NCI-H510A (cell line): ENCODE measurements at regions not wholly inside any gene's neighbourhood (a gene's known extent, or its start where the extent isn't known, plus 50 kb on each side); places are given as distances from the start of the nearest gene placed in this dataset.
"Not testable (repeated sequence)": the region's sequence is repeated elsewhere in the genome, so short reads cannot be mapped to it uniquely, and the experiment has no call there.

Source experiments
- DNase-seq: peaks from one replicate; lab custom pipeline; 2025; lab: John Stamatoyannopoulos, UW

DNA sequence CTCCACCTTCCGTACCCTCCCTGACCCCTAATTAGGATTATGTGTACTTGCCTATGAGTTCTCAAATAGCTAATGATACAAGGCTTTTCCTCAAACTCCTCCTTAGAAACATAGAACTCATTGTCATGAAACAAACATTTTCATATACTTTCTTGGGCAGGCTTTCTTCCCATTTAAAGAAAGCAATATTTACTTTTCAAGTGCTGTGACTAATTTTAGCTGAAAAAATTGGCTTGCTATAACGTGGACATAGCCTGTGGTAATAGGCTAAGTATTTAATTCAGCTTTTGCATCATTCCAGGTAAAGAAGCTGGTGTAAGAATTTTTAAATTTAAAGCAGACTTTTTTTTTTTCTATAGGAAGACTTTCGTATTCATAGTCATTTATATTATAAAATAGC is 208.7 kb downstream of the SOX2 start:
- no peak for DNase-seq

DNA sequence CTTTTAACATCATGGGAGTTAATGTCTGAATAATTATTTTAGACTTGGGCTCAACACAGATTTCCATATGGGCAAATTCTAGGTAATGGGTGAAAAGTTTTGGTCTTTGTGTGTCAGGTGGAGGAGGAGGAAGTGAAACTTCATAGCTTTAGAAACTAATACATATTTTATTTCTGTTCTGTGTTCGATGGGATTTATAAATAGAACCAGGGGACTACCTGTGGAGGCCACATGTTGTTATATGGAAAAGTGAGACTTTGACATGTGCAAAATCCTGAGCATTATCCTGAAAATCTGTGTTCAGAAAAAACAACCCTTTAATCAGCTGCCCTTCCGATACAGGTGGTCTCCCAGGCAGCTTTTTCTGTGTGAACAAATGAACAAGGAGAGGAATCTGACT is 209.5 kb downstream of the SOX2 start:
- no peak for DNase-seq

DNA sequence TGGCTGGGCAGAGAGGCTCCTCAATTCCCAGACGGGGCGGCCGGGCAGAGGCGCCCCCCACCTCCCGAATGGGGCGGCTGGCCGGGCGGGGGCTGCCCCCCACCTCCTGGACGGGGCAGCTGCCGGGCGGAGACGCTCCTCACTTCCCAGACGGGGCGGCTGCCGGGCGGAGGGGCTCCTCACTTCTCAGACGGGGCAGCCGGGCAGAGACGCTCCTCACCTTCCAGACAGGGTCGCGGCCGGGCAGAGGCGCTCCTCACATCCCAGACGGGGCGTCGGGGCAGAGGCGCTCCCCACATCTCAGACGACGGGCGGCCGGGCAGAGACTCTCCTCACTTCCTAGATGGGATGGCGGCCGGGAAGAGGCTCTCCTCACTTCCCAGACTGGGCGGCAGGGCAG is 214.1 kb downstream of the SOX2 start:
- DNase-seq, result not testable (repeated sequence)

DNA sequence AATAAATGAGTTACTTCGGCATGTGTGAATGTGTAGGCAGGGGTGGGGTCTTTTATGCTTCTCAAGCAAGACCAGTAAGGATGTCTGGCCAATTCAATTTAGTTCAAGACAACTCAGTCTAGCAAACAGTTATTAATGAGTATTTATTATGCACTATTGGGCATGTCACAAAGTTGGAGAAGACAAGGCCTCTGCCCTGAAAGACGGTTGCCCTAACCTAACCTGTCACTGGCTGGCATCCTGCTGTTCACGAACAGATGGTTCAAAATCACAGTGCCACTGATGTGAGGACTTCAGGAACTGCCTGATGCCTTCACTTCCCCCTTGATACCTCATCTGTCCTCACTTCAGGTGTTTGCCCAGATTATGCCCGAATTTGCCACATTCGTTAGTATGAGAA is 217.8 kb downstream of the SOX2 start:
- DNase-seq, result no peak

DNA sequence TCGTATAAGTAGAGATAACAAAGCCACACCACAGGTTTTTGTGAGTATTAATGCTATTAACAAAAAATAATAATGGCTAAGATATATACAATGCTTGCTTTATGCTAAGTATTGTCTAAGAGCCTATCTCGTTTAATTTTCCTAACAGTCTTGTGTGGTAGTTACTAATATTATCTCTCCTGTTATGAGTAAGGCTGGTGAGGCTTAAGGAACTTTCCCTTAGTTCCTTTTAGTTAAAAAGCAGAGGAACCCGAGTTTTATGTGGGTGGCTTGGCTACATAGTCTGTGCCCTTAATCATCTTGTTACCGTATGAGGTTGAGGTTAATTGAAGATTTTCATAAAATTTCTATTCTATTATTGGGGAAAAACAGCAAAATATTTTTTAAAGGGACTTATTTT is 218.4 kb downstream of the SOX2 start:
- DNase-seq, result no peak

DNA sequence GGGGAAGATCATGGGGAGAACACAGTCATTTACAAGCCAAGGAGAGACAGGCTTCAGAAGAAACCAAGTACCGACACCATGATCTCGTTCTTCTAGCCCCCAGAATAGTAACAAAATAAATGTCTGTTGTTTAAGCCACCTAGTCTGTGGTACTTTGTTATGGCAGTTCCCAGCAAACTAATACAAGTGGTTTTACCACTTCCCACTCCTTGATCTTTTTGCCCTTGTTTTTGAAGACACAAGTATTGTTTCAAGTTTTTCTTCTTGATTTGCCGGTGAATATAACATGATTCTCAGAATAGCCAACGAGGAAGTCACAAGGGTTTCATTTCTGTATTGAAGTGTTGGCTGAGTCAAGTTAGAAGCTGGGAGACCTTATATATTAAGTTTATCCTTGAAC is 220.3 kb downstream of the SOX2 start:
- no peak for DNase-seq

DNA sequence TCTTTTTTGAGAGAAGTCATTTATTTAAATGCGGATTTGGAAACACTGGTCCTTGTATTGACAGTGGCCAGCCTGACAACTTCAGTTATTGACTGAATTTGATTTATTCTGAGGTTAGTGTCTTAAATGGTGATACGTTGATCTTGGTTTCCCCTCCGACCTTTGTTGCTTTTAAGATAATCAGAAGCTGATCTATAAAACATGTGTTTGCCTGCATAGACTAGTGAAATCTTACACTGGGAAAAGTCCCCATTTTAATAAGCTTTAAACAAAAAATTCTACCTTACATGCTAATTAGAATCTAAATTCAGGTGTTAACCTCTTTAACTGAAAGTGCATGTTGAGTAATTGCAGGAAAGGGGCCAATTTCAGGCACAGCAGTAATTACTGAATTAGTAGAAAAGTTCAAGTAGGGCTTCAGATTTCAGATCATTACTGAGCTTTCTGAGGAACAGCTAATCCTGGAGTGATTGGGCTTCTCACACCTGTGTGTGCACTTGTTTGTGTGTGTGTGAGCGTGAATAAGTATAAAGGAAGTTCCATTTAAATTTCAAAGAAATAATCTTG is 221.4 kb downstream of the SOX2 start:
- DNase-seq, result no peak

DNA sequence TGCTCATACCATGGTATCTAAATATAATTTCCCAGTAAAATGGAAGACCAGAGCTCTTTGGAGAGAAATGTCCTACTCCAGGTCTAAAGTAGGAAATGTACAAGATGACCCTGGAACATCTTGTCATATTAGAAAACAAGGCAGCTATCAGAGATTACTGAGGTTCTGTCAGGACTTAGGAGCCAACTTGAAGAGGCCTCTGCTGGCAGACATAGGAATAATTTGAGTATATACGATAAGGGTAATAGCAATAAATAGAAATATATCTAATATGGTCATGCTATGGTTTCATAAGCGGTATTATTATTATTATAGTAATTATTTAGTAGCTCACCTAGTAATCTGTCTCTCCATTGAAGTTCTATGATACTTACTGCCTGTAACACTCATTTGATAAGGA is 224.2 kb downstream of the SOX2 start:
- DNase-seq, result no peak

DNA sequence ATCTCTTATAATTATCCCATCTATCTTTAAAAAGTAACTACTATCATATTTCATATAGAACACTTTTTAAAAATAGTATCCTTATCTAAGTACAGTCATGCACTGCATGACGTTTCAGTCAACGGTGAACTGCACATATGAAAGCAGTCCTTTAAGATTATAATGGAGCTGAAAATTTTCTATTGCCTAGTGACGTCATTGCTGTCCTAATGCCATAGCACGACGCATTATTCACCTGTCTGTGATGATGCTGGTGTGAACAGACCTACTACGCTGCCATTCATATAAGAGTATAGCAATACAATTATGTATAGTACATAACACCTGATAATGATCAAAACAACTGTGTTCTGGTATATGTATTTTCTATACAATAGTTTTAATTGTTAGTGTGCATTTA is 225.0 kb downstream of the SOX2 start:
- DNase-seq, result no peak

DNA sequence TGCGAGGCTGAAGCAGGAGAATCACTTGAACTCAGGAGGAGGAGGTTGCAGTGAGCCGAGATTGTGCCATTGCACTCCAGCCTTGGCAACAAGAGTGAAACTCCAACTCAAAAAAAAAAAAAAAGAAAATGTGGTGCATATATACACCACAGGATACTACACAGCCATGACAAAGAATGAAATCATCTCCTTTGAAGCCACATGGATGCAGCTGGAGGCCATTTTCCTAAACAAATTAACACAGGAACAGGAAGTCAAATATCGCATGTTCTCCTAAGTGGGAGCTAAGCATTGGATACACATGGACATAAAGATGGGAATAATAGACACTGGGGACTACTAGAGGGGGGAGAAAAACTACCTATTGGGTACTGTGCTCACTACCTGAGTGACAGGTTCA is 226.9 kb downstream of the SOX2 start:
- DNase-seq, result not testable (repeated sequence)

DNA sequence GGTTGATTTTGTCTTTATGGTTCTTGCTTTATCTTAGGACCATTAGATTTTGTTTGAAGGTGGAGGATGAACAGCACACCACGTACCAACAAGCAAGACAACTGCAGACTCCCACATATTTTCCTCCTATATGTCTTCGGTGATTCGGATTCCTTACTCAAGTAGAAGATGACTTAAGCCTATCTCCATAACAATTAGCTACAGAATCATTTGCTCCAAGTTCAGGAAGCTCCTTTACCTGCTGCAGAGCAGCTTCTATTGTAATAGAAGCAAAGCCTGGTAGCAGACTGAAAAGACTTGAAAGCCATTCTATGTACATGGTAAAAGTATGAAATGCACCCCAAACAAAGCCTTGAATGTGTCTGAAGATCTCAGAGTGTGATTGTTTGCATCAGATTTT is 229.0 kb downstream of the SOX2 start:
- DNase-seq, result no peak

DNA sequence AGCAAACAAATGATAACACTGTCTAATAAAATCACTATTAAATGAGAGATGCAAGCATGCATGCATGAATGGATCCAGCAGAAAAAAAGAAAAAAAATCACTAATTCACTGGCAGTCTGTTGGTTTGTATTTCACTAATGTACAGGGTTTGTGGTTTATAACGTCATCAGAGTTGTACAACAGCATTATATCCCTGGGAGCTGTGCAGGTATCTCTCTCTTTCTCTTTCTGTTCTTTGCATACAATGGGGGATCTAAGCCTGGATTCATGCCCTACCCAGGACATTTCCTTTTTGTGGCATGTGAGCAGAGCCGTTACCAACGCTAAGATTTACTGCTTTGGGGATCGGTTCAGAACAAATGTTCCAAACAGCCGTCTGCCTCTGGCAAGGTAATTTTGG is 229.5 kb downstream of the SOX2 start:
- DNase-seq, result no peak

DNA sequence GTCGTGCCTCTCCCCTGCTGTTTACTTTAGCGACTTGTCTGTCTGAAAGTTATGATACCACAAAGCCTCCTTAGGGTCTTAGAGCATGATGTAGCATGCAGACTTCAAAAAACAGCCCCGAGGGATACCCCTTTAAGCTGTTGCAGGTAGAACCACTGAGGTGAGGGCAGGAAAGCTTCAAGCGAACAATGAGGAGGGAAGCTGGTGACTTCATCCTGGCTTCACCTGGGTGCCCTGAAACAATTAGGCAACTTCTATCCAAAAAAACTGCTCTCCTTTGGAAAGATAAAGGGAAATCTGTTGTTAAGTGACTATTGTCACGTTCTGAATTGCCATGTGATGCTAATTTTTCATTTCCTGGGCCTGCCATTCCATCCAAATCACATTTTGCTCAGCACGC is 231.6 kb downstream of the SOX2 start:
- DNase-seq, result no peak

DNA sequence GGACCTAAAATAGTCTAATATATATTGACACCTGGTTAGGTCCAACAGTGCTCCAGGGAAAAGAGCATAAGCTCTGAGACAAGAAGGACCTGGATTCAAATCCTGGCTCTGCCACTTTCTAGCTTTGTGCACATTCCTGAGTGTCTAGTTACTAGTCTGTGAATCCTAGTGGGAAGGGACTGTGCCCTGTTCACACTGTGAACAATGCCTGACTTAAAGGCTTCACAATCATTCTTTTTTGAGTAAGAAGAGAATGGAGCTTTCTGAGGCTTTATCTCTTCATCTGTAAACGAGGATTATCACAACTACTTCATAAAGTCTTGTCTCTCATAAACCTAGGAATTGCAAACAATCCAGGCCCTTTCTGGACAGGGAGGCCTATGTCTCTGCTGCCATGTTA is 235.9 kb downstream of the SOX2 start:
- DNase-seq, result no peak

DNA sequence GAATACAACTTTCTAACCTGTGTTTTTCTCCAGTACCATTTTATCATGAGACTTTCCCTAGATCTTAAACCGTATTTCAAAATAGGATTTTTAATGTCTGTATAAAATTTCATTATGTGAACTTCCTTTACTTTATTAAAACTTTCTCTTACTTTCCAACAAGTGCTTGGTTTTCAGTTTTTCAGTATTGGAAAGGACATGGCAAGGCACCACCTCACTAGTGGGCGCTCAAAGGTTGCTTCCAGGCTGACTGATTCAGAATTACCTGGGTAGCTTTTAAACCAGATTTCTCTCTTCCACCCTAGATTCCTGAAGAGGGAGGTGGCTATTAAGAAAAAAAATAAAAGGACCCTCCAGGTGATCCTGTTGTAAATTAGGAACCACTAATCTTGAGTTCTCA is 236.6 kb downstream of the SOX2 start:
- no peak for DNase-seq

DNA sequence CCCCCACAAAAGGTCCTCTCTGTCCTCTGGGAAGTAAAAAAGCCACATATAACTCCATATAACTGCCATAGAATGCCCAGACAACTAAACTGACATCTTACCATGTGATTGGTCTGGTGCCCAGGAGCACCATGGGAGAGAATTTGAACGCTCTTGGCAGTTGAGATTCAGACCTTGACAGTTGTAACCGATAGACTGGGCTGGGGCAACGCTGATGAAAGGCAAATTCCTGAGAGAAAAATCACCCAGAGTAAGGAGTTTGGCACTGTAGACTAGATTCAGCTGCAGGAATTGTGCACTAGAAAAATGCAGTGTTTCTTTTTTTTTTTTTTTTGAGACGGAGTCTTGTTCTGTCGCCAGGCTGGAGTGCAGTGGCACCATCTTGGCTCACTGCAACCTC is 240.5 kb downstream of the SOX2 start:
- no peak for DNase-seq

DNA sequence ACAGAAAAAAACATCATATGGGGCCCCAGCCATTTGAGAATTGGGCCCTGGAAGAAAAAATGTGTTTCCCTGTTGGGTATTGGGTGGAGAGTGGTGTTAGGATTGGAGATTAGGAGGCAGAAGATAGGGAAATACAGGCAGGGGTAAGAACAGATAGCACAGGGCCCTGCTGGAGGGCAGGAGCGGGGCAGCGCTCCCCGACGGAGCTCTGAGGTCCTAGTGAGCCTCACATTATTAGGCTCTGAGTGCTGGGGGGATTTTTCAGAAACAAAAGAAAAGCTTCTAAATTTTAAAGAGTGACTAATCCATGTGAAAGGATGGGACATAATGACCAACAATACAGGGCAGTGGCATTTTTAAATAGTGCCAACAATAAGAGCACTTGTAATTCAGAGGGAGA is 241.2 kb downstream of the SOX2 start:
- no peak for DNase-seq

DNA sequence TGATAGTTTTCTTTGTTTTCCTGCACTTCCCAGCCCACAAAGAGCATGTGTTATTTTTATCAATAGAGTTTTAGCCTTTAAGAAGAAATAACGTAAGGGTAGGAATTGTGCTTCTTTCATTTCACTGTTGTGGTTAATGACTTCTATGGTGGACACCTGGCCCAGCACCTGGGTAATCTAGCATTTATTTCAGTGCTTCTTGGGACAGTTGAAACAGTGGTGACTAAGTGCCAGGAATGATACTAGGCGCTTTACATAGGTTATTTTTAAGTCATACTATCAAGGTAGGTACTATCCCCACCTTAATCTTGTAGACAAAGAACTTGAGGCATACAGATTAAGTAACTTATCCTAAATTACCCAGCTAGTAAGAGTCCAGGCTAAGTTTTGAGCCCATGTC is 243.8 kb downstream of the SOX2 start:
- no peak for DNase-seq

DNA sequence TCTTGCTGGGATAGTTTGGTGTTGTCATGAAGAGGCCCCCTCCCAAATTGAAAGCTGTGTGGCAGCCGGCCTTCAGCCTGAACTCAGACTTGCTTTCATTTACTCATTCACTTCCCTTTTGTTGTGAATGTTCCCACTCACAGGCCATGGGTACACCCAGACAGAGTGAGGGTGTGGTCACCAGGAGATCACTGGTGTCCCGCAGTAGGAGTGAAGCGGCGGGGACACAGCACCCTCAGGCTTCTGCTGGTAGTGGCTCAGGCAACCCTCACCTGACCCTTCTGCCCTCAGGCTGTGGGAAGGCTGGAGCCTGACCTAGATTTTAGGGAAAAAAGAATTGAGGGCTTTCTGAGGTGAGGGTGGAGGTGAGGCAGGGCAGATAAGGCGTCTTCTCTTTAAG is 244.4 kb downstream of the SOX2 start:
- DNase-seq, result no peak

DNA sequence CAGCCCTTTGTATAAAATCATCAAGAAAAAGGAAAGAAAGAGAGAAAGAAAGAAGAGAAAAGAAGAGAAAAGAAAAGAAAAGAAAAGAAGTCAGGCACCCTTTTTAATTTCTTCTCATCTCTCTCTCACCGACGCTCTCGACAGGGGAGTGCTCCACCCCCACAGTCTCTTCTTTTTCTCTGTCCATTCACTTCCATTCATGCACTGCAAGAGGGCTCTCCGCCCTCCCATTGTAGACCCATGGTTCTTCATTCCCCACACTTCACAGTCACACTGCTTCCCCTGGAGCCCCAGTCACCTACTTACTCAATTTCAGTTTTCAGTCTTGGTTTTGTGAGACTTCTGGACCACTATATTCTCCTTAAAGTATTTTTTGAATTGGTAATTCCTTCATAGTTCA is 254.7 kb downstream of the SOX2 start:
- DNase-seq, result no peak

DNA sequence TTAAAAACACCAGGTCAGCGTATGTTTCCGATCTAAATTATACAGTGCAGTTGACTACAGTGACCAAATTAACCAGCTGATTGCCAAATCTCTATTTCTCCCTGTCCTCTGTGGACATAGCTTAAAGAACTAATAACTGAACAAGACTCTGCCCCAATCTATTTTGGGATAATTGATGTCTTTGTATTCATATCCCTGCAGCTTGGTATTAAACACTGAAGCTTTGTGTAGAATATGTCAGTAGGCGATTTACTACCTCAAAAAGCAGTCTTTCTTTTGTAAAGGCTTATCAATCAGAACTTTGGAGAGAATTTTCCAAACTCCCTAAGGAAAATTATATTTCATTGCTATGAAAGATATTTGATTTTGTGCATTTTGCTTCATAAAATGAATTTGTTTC is 258.2 kb downstream of the SOX2 start:
- DNase-seq, result no peak

DNA sequence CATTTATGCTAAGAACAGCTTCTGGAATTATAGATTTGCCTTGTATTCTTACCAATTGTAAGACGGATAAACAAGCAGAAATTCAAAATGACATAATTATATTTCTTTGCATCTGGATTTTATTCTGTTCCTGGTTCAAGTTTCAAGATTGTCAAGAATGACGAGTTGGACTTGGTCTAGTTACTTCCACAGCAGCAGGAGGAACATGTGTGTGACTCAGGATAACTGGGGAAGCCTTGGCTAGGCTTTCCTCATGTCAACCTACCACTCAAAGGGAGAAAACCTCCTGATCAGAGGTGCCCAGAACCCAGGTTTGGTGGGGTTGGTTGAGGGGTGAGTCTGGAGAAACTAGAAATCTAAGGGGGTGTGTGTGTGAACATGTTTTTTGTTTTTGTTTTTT is 259.7 kb downstream of the SOX2 start:
- DNase-seq, result no peak

DNA sequence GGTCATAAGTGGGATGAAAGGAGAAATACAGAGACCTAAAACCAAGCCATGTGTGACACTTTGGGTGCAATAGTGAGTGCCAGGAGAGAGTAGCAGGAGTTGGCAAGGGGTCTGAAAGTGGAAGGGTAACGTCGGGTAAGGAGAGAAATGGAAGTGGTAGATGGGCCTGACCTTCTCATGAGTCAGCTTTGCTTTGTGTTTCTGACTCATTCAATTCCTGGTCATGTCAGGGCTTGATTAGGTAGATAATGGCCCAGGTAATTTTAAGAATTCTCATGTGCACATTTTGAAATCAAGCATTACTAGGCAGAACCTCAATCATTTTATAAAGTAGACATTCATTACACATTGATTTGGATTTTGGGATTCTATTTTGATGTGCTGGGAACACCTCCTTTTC is 262.5 kb downstream of the SOX2 start:
- DNase-seq, result no peak

DNA sequence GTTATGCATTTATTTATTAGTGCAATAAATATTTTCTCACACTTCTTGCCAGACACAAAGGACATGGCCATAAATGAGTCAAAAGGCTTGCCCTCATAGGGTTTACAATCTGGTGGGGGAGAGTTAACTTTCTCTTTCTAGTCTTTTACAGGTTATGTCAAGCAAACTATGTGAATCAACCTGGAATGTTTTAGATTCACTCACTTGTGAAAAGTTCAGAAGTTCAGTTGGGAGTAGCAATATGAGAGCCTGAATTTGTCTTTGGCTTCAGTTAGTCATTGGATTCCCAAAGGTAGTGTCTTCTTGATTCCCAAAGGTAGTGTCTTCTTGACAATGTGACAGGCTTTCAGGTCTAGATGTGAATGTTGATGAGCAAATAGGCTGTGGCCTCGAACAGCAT is 264.8 kb downstream of the SOX2 start:
- no peak for DNase-seq

DNA sequence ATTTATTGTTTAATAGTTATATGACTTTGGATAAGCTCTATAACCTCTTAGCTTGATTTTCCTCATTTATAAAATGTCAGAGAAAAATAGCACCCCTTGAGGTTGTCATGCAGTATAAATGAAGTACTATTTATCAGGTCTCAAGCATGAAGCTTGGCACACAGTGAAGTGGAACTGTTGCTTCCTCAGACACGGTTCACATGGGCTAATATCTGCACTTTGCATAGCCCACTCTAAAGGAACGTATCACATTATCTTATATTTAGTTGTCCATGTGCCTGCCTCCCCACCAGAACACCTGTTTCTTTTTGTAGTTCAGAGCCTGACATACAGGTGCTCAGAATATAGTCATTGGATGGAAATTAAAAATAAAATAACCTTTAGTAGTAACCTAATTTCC is 273.7 kb downstream of the SOX2 start:
- DNase-seq, result no peak
